ENCODE measurements at regions not wholly inside any gene's neighbourhood (a gene's known extent, or its start where the extent isn't known, plus 50 kb on each side); places are given as distances from the start of the nearest gene placed in this dataset.

DNA sequence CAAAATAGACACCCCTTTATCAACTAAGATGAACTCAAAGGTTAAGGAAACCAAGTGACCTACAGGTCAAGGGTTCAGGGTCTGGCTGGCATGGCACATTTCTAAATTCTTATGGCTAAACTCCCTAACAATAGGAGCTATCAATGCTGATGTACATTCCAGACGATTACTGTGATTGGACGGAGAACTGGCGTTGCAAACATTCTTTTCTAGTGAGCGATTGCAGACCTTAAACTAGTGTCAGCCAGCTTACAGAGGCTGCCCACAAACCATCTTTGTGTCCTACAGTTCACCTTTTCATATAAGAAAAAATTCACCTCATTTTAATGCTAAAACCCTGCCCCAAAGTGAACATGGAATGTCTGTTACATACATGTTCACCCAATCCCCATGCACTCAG, 382.9 kb downstream of the MAT2B start:
- H3K4me1 ChIP-seq = no peaks in the 10 kb centered on the region
- TF ChIP-seq, protein P1, sequence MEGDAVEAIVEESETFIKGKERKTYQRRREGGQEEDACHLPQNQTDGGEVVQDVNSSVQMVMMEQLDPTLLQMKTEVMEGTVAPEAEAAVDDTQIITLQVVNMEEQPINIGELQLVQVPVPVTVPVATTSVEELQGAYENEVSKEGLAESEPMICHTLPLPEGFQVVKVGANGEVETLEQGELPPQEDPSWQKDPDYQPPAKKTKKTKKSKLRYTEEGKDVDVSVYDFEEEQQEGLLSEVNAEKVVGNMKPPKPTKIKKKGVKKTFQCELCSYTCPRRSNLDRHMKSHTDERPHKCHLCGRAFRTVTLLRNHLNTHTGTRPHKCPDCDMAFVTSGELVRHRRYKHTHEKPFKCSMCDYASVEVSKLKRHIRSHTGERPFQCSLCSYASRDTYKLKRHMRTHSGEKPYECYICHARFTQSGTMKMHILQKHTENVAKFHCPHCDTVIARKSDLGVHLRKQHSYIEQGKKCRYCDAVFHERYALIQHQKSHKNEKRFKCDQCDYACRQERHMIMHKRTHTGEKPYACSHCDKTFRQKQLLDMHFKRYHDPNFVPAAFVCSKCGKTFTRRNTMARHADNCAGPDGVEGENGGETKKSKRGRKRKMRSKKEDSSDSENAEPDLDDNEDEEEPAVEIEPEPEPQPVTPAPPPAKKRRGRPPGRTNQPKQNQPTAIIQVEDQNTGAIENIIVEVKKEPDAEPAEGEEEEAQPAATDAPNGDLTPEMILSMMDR (IDR thresholded peaks at IDR 0.05) = no peak
- no peak for TF ChIP-seq POLR2A (IDR thresholded peaks at IDR 0.05)
- no peak overlapping the region for H3K27ac ChIP-seq
- H3K4me3 ChIP-seq (replicated peaks in 1 of 3) = no peak overlapping the region
- H3K9me3 ChIP-seq = no peaks in the 10 kb centered on the region
- intact Hi-C loops (cut with DNase I) = no loop called here
- no peaks in the 10 kb centered on the region for H3K36me3 ChIP-seq
- no peaks in the 10 kb centered on the region for H3K27me3 ChIP-seq
- WGBS, 2 donors = 86 to 89% methylated on average over 4 of the region's 4 CpGs
- DNase-seq = no peak

DNA sequence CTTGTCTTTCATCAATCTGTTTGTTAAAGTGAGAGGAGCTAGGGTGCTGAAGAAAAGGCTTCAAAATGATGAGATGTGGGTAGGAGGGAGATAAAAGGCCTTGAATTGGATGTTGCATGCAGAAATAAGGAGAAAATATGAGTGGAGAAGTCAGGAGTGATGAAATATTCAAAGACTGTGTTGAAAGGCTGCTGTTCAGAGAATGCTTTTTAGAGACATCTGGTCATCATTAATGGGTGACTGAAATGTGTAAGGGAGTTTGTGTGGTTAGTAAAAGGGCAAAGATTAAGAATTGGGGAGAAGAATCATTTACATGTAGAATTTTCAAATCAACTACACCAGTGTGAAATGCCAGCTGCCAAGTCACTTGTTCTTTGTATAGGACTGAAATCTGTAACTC, 383.9 kb downstream of the MAT2B start:
- intact Hi-C loops (cut with DNase I) = no loop called here
- no peak overlapping the region for H3K4me3 ChIP-seq (replicated peaks in 1 of 3)
- no peak overlapping the region for H3K27ac ChIP-seq
- H3K36me3 ChIP-seq = no peaks in the 10 kb centered on the region
- no peaks in the 10 kb centered on the region for H3K4me1 ChIP-seq
- no peak for DNase-seq
- H3K27me3 ChIP-seq = no peaks in the 10 kb centered on the region
- TF ChIP-seq, protein P1 (IDR thresholded peaks at IDR 0.05) = no peak
- TF ChIP-seq POLR2A (IDR thresholded peaks at IDR 0.05) = no peak
- H3K9me3 ChIP-seq = no peaks in the 10 kb centered on the region

DNA sequence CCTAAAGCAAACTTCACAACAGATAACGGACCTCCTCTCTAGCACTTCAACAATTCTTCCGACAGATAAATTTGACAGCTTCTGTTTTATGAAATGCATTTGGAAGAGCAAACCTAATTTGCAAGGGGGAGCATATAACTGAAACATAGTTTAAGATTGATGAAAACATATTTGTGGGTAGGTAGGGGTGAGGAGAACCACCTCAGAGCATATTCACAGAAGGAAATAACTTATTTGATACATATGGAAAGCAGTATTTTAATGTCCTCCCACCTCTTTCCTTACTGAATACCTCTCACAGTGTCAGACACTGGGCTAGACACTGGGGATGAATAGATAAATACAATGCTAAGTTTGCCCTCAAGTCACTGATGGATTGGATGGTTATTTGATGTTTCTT, 384.8 kb downstream of the MAT2B start:
- Histone ChIP-seq H3K27ac (no peak overlapping the region), H3K36me3 (no peaks in the 10 kb centered on the region), H3K27me3 (no peaks in the 10 kb centered on the region), H3K4me1 (no peaks in the 10 kb centered on the region), H3K4me3 (replicated peaks in 1 of 3) (no peak overlapping the region), H3K9me3 (no peaks in the 10 kb centered on the region)
- WGBS, 2 donors = 86 to 93% methylated on average over 2 of the region's 2 CpGs
- intact Hi-C loops (cut with DNase I) = no loop called here
- DNase-seq = no peak
- TF ChIP-seq, protein P1 (IDR thresholded peaks at IDR 0.05) = no peak
- TF ChIP-seq POLR2A (IDR thresholded peaks at IDR 0.05) = no peak

DNA sequence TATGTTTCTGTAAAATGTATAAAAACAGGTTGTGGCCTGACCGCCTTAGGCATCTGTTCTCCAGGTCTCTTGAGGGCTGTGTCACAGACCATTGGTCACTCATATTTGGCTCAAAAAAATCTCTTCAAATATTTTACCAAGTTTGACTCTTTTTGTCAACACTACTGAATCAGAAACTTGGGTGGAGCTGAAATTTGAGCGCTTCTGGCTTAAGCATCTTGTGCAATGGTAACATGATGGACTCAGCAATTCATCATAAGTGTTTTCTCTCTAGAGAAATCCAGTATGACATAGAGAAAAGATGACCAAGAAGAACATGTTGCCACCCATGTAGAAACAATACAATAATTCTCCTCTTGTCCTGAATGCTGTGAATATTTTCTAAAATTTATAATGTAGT, 387.9 kb downstream of the MAT2B start:
- Histone ChIP-seq H3K27me3 (no peaks in the 10 kb centered on the region), H3K4me1 (no peaks in the 10 kb centered on the region), H3K36me3 (no peaks in the 10 kb centered on the region), H3K9me3 (no peaks in the 10 kb centered on the region), H3K27ac (no peak overlapping the region), H3K4me3 (replicated peaks in 1 of 3) (no peak overlapping the region)
- TF ChIP-seq, protein P1 (IDR thresholded peaks at IDR 0.05) = no peak
- TF ChIP-seq POLR2A (IDR thresholded peaks at IDR 0.05) = no peak
- intact Hi-C loops (cut with DNase I) = no loop called here
- WGBS, 2 donors = 90 to 91% methylated on average over 2 of the region's 2 CpGs
- no peak for DNase-seq

DNA sequence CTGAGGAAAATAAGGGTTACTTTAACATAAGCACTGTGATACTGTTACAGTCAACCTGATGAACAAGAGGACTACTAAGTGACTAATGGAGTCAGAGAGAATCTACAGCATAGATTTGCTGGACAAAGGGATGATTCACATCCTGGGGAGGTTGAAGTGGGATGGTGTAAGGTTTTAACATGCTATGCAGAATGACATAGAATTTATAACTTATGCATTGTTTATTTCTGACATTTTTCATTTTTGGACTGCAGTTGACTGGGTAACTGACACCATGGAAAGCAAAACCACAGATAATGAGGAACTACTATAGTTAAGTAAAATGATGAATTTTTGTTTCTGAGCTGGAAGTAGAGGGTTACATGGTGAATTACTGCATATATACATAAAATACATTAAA, 389.2 kb downstream of the MAT2B start:
- TF ChIP-seq, protein P1 (IDR thresholded peaks at IDR 0.05) = no peak
- no peak for TF ChIP-seq POLR2A (IDR thresholded peaks at IDR 0.05)
- intact Hi-C loops (cut with DNase I) = no loop called here
- DNase-seq = no peak
- Histone ChIP-seq H3K36me3 (no peaks in the 10 kb centered on the region), H3K9me3 (no peaks in the 10 kb centered on the region), H3K4me3 (replicated peaks in 1 of 3) (no peak overlapping the region), H3K27me3 (no peaks in the 10 kb centered on the region), H3K27ac (no peak overlapping the region), H3K4me1 (no peaks in the 10 kb centered on the region)

All from thyroid gland (tissue), 4 donors.